ENCODE measurements at regions not wholly inside any gene's neighbourhood (a gene's known extent, or its start where the extent isn't known, plus 50 kb on each side); places are given as distances from the start of the nearest gene placed in this dataset.
"Not testable (repeated sequence)": the region's sequence is repeated elsewhere in the genome, so short reads cannot be mapped to it uniquely, and the experiment has no call there.

DNA sequence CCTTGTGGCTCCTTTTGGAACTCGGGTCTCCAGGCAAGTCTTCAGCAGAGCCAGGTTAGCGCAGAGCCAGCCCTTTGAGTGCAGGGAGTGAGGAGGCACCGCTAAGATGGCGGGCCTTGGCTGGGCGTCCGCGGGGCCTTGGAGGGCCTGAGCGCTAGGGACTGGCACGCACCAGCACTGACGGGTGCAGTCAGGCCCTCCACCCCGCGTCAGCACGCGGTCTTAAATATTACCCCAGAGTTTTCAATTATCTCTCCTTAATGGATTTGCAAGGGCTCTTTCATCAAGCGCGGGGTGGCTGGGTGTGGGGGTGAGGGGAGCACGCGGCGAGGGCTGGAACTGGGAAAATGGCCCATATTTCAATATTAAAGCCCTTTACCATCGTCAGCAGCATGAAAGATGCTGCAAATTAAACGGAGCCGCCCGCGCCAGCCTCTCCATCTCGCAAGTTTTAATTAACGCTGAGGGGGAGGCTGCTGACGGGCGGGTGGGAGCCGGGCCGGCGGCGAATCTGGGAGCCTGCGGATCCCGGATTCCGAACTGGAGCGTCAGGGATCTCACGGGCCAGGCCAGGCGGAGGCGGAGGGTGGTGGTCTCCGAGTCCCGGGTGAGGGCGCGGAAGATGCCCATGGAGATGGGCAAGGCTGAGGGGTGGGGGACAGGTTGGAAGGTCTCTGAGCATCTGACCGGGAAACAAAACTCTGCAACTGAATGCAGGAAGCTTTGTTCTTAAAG is 1690.4 kb upstream of the DEFB115 start:
- DNase-seq = not testable (repeated sequence)

DNA sequence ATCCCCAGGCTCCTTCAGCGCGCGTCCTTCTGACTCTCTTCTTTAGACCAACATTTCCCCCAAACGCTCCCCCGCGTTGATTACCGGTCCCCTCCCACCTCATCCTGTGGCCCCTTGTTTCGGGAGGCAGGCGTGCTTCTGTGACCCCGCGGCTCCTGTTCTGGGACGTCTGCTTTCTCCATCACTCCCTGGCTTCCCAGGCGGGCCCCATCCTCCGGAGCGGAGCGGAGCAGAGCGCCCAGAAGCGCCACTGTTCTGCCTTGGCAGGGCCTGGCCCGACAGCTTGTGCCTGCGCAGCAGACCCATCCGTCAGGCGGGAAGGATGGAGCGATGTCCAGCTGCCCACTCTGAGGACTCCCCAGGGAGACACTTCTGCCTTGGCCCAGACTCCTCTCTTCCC is 1689.8 kb upstream of the DEFB115 start:
- DNase-seq = not testable (repeated sequence)

DNA sequence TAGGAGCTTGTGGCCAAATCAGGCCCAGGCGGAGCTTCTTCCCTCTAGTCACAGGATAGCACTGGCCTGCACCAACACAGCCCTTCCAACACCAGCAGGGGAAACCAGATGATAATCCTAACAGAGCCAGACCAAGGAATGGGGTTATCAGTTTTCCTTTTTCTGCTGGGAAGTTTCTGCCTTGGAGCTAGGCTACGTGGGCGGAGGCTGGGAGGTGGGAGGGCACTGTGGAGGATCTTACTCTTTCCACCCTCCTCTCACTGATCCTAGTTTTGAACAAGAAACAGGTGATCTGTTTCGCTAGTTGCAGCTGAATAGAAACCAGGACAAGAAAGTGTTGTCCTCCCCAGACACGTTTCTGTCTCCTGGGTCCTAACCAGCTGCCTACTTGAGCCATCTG is 1687.3 kb upstream of the DEFB115 start:
- DNase-seq = not testable (repeated sequence)

DNA sequence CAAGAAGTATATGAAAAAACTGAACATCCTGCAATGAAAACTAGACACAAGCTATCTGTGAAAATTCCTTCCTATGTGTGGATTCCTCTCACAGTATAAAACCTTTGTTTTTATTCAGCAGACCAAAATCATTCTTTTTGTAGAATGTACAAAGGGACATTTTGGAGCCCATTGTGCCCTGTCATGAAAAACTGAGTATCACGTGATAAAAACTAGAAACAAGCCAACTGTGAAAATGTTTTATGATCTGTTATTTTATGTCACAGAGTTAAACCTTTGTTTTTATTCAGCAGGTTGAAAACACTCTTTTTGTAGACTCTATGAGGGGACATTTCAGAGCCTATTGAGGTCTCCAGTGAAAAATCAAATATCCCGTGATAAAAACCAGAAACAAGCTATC is 1667.9 kb upstream of the DEFB115 start:
- DNase-seq = not testable (repeated sequence)

DNA sequence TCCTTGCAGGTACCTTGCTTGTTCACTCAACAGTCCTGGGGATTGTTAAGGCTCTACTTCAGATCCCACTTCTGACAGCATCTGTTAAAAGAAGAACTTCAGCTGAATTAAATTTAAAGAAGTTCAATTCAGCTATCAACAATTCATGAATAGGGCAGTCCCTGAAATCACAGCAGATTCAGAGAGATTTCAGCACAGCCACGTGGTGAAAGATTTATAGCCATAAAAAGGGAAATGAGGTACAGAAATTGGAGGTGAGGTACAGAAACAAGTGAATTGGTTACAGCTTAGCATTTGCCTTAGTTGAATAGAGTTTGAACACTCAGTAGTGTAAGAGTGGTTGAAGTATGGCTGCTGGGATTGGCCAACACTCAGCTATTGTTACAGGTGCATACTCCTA is 1653.3 kb upstream of the DEFB115 start:
- not testable (repeated sequence) for DNase-seq

DNA sequence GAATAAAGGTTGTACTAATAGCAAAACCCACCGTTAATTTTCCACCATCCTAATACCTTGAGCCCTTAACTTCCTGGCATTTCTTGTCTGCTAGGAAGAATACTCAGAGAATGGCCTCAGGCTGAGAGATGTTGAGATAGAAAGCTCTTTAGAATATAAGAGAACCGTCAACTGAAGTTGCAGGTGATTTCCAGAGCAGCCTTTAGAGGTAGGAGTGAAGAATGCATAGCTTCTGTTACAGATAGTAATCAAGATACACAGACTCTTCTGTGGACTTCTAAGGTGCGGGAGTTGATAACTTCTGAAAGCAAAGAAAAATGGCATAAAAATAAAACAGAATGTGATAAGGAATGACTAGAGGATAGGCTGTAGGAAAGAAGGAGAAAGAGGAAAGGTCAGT is 1651.3 kb upstream of the DEFB115 start:
- DNase-seq = not testable (repeated sequence)

DNA sequence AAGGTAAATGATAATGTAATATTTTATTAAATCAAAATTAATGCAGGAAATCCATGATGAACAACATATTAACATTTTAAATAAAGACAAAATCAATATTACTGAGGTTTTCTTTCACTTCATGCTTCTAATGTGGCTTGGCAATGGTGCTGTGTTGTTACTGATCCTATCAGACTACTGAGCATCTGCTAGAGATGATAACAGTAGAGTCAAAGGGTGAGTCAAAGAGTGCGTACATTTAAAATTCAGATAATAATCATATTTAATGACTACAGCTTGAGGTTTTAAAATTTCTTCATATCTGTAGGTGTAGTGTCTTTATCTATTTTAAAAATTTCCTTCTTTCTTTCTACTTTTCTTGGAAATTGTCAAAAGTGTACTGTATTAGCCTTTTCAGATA is 1628.1 kb upstream of the DEFB115 start:
- DNase-seq = not testable (repeated sequence)
